BJ (cell line): ENCODE measurements at regions not wholly inside any gene's neighbourhood (a gene's known extent, or its start where the extent isn't known, plus 50 kb on each side); places are given as distances from the start of the nearest gene placed in this dataset.
"Not testable (repeated sequence)": the region's sequence is repeated elsewhere in the genome, so short reads cannot be mapped to it uniquely, and the experiment has no call there.

Experiments used
- CTCF ChIA-PET: fragments of 350-600 bp; formaldehyde crosslinking; extraction: SDS; loops from one replicate; lab custom pipeline; 2021; ENCODE audit warnings: antibody characterized with exemption, inconsistent platforms; lab: Yijun Ruan, JAX
- POLR2A ChIA-PET: fragments of 300-600 bp; sonication (Branson Sonifier 250); formaldehyde crosslinking; extraction: SDS; loops from one replicate; lab custom pipeline; 2021; ENCODE audit warnings: antibody characterized with exemption; lab: Charles Lee
- DNase-seq: peaks from one replicate; pipeline ENCODE4 v3.0.0-alpha.2; 2011; ENCODE audit warnings: low read depth
- H3K27me3 ChIP-seq: 2 replicates; pipeline ENCODE4 v1.6.0; 2011; ENCODE audit warnings: low read length; ENCODE audit not compliant: control insufficient read depth, insufficient read depth
- H3K36me3 ChIP-seq: 2 replicates; pipeline ENCODE4 v1.5.1; 2011; ENCODE audit warnings: low read length; ENCODE audit not compliant: control insufficient read depth, insufficient read depth
- H3K4me3 ChIP-seq: 2 replicates; pipeline ENCODE4 v1.5.1; 2011; ENCODE audit warnings: low read depth, mild to moderate bottlenecking, control low read depth, low read length
- CTCF ChIP-seq: IDR thresholded peaks from 2 replicates; pipeline ENCODE4 v1.5.1; 2011; ENCODE audit warnings: low read depth, mild to moderate bottlenecking, control low read depth, inconsistent platforms, low read length, moderate library complexity; ENCODE audit not compliant: insufficient read depth

GRCh38 chr6:144665932-144666450 is 380.9 kb downstream of the UTRN start:
- CTCF ChIA-PET = no interaction called here
- TF ChIP-seq CTCF = no peak

DNA sequence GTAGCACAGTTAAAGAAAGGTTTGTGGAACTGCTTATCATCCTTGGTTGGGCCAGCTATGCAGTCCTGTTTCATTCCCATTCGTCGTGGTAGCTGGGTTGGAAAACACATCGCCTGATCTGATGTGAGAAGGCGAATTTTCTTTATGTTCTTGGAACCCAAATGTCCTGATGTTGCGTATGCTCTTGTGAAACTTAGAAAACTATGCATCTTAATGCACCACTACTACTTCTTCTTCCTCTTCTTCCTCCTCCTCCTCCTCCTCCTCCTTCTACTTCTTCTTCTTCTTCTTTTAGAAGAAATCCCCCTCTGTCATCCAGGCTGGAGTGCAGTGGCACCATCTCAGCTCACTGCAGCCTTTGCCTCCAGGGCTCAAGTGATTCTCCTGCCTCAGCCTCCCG is 381.6 kb downstream of the UTRN start:
- TF ChIP-seq CTCF = no peak
- Histone ChIP-seq H3K4me3 (no peak overlapping the region), H3K36me3 (no peaks in the 10 kb centered on the region), H3K27me3 (no peaks in the 10 kb centered on the region)
- CTCF ChIA-PET = interaction anchor here (0.6 kb wide), 1 partner anchor 9 kb away, joined by 5 read pairs; no protein-coding TSS in a partner anchor
- POLR2A ChIA-PET = no interaction called here
- DNase-seq = no peak

More at GRCh38 chr6:144665932-144666450, 380.9 kb downstream of the UTRN start:
- no peaks in the 10 kb centered on the region for H3K36me3 ChIP-seq
- no peak for DNase-seq
- POLR2A ChIA-PET = no interaction called here
- H3K27me3 ChIP-seq = no peaks in the 10 kb centered on the region
- no peak overlapping the region for H3K4me3 ChIP-seq

GRCh38 chr6:144667532-144668503 is 382.7 kb downstream of the UTRN start:
- POLR2A ChIA-PET = no interaction called here
- CTCF ChIA-PET = no interaction called here

GRCh38 chr6:144670259-144670658 is 385.1 kb downstream of the UTRN start:
- POLR2A ChIA-PET, CTCF ChIA-PET, H3K36me3 ChIP-seq, H3K4me3 ChIP-seq, DNase-seq, H3K27me3 ChIP-seq: not testable (repeated sequence)

More at GRCh38 chr6:144667532-144668503, 382.7 kb downstream of the UTRN start:
- DNase-seq = no peak
- H3K4me3 ChIP-seq = no peak overlapping the region
- TF ChIP-seq CTCF = no peak
- no peaks in the 10 kb centered on the region for H3K36me3 ChIP-seq
- H3K27me3 ChIP-seq = no peaks in the 10 kb centered on the region

DNA sequence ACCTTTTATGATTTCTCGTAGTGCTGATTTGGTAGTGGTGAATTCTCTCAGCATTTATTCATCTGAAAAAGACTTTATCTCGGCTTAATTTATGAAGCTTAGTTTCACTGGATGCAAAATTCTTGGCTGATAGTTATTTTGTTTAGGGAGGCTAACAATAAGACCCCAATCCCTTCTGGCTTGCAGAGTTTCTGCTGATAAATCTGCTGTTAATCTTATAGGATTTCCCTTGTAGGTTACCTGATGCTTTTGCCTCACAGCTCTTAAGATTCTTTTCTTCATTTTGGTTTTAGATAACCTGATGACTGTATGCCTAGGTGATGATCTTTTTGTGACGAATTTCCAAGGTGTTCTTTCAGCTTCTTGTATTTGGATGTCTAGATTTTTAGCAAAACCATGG is 388.7 kb downstream of the UTRN start:
- DNase-seq = no peak
- CTCF ChIA-PET = interaction anchor here (1.5 kb wide), 1 partner anchor 12 kb away, joined by 6 read pairs; no protein-coding TSS in a partner anchor
- Histone ChIP-seq H3K36me3 (no peaks in the 10 kb centered on the region), H3K27me3 (no peaks in the 10 kb centered on the region), H3K4me3 (no peak overlapping the region)
- no peak for TF ChIP-seq CTCF
- POLR2A ChIA-PET = no interaction called here
